Tibial nerve (tissue), 4 donors: ENCODE measurements at regions not wholly inside any gene's neighbourhood (a gene's known extent, or its start where the extent isn't known, plus 50 kb on each side); places are given as distances from the start of the nearest gene placed in this dataset.
"Not testable (repeated sequence)": the region's sequence is repeated elsewhere in the genome, so short reads cannot be mapped to it uniquely, and the experiment has no call there.

Source experiments
- DNase-seq, 2 donors: peaks; one replicate each; pipeline ENCODE4 v3.0.0-alpha.2; 2019; ENCODE audit warnings: low spot score in 2 of 2
- H3K27ac ChIP-seq, 4 donors: fragments of 200-600 bp; sonication (generic) in 3 of 4; one replicate each; pipeline ENCODE4 v1.5.1; 2017 to 2019; ENCODE audit warnings: mild to moderate bottlenecking in 1 of 4
- H3K27me3 ChIP-seq, 2 donors: fragments of 200-600 bp; sonication (generic) in 1 of 2; one replicate each; pipeline versions ENCODE4 v1.5.1 to v1.6.0; 2017 to 2019
- H3K36me3 ChIP-seq, 3 donors: fragments of 200-600 bp; sonication (generic); one replicate each; pipeline ENCODE4 v1.5.1; 2018 to 2019
- H3K4me1 ChIP-seq, 4 donors: fragments of 200-600 bp; sonication (generic) in 3 of 4; one replicate each; pipeline ENCODE4 v1.5.1; 2017 to 2019
- H3K4me3 ChIP-seq, 4 donors: fragments of 200-600 bp; sonication (generic) in 3 of 4; one replicate each; pipeline ENCODE4 v1.5.1; 2017 to 2019; ENCODE audit warnings: mild to moderate bottlenecking in 1 of 4, moderate library complexity in 1 of 4
- H3K9me3 ChIP-seq, 4 donors: fragments of 200-600 bp; sonication (generic) in 3 of 4; one replicate each; pipeline ENCODE4 v1.5.1; 2017 to 2019
- CTCF ChIP-seq, 5 experiments: fragments of 200-600 bp in 3 of 5; fragments of 450-650 bp in 2 of 5; sonication (generic) in 3 of 5; IDR thresholded peaks; one replicate each; pipeline ENCODE4 v1.5.1; 2016 to 2019; ENCODE audit warnings: antibody characterized with exemption in 5 of 5, mild to moderate bottlenecking in 3 of 5, moderate library complexity in 2 of 5
- EP300 ChIP-seq, 2 donors: sonication (generic); formaldehyde crosslinking; IDR thresholded peaks; one replicate each; pipeline ENCODE4 v1.6.1; 2017; ENCODE audit warnings: antibody characterized with exemption in 2 of 2, mild to moderate bottlenecking in 1 of 2
- POLR2A ChIP-seq, 2 donors: fragments of 450-650 bp; IDR thresholded peaks; one replicate each; pipeline ENCODE4 v1.6.1; 2017; ENCODE audit warnings: antibody characterized with exemption in 2 of 2, mild to moderate bottlenecking in 2 of 2, moderate library complexity in 2 of 2
- WGBS, 2 donors: methylation state at CpG; one replicate each; pipeline ENCODE4 v1.1.5; 2018; 5-methylcytosine and 5-hydroxymethylcytosine counted together

GRCh38 chr15:95629503-95630168 lies 700.9 kb upstream of the NR2F2 start:
- WGBS, 2 donors: 86 to 89% methylated on average over 5 of the region's 5 CpGs

GRCh38 chr15:95630683-95631082 lies 699.8 kb upstream of the NR2F2 start:
- Histone ChIP-seq H3K27ac (no peak overlapping the region), H3K4me1 (peaks cover 0 to 4% (median 0%) of the 10 kb centered on the region in 4 donors), H3K36me3 (no peaks in the 10 kb centered on the region), H3K9me3 (no peaks in the 10 kb centered on the region), H3K4me3 (no peak overlapping the region), H3K27me3 (no peaks in the 10 kb centered on the region)
- WGBS, 2 donors: 95 to 100% methylated on average over 1 of the region's 1 CpG
- no peak for TF ChIP-seq CTCF (IDR thresholded peaks at IDR 0.05)
- no peak for TF ChIP-seq EP300 (IDR thresholded peaks at IDR 0.05)
- no peak for TF ChIP-seq POLR2A (IDR thresholded peaks at IDR 0.05)
- no peak for DNase-seq

More at GRCh38 chr15:95629503-95630168, 700.9 kb upstream of the NR2F2 start:
- Histone ChIP-seq H3K4me3 (no peak overlapping the region), H3K27ac (no peak overlapping the region), H3K9me3 (no peaks in the 10 kb centered on the region), H3K27me3 (no peaks in the 10 kb centered on the region), H3K4me1 (peaks cover 0 to 4% (median 0%) of the 10 kb centered on the region in 4 donors), H3K36me3 (no peaks in the 10 kb centered on the region)
- DNase-seq: no peak
- no peak for TF ChIP-seq CTCF (IDR thresholded peaks at IDR 0.05)
- no peak for TF ChIP-seq EP300 (IDR thresholded peaks at IDR 0.05)
- no peak for TF ChIP-seq POLR2A (IDR thresholded peaks at IDR 0.05)

GRCh38 chr15:95635666-95636065 lies 694.8 kb upstream of the NR2F2 start:
- H3K9me3 ChIP-seq: peaks cover 0 to 3% (median 0%) of the 10 kb centered on the region in 4 donors
- peaks cover 0 to 4% (median 0%) of the 10 kb centered on the region in 4 donors for H3K4me1 ChIP-seq
- TF ChIP-seq EP300 (IDR thresholded peaks at IDR 0.05) (no peak), CTCF (IDR thresholded peaks at IDR 0.05) (no peak), POLR2A (IDR thresholded peaks at IDR 0.05) (no peak)
- no peak overlapping the region for H3K4me3 ChIP-seq
- no peaks in the 10 kb centered on the region for H3K27me3 ChIP-seq
- H3K27ac ChIP-seq: peak overlapping the region in 2 of 4 donors; percentile 28 to 60
- no peaks in the 10 kb centered on the region for H3K36me3 ChIP-seq
- WGBS, 2 donors: 67 to 70% methylated on average over 2 of the region's 2 CpGs
- no peak for DNase-seq

GRCh38 chr15:95636107-95636506 lies 694.4 kb upstream of the NR2F2 start:
- DNase-seq: no peak
- 76 to 83% methylated on average over 4 of the region's 4 CpGs for WGBS, 2 donors
- peak overlapping the region in 2 of 4 donors; percentile 28 to 60 for H3K27ac ChIP-seq
- H3K4me3 ChIP-seq: no peak overlapping the region
- H3K36me3 ChIP-seq: no peaks in the 10 kb centered on the region
- TF ChIP-seq CTCF (IDR thresholded peaks at IDR 0.05): no peak
- no peak for TF ChIP-seq EP300 (IDR thresholded peaks at IDR 0.05)
- TF ChIP-seq POLR2A (IDR thresholded peaks at IDR 0.05): no peak
- peaks cover 0 to 3% (median 0%) of the 10 kb centered on the region in 4 donors for H3K9me3 ChIP-seq
- peaks cover 0 to 4% (median 0%) of the 10 kb centered on the region in 4 donors for H3K4me1 ChIP-seq
- no peaks in the 10 kb centered on the region for H3K27me3 ChIP-seq

GRCh38 chr15:95637234-95637633 lies 693.3 kb upstream of the NR2F2 start:
- not testable (repeated sequence) for H3K9me3 ChIP-seq, H3K27ac ChIP-seq, DNase-seq, H3K4me3 ChIP-seq, H3K36me3 ChIP-seq, H3K27me3 ChIP-seq, H3K4me1 ChIP-seq
- whole genome bisulfite sequencing, 2 donors: 90 to 91% methylated on average over 3 of the region's 3 CpGs
